Stimulated activated naive CD8-positive, alpha-beta T cell treated with anti-CD3 and anti-CD28 coated beads, Interleukin-15, amount 100 ng/mL, for 72 hours (primary cell): ENCODE measurements at regions not wholly inside any gene's neighbourhood (a gene's known extent, or its start where the extent isn't known, plus 50 kb on each side); places are given as distances from the start of the nearest gene placed in this dataset.

Experiments
- ATAC-seq: fragments of 150-1000 bp; cut with Tn5 transposase; 2 replicates; pipeline ENCODE4 v1.10.0; 2021; ENCODE audit warnings: mild to moderate bottlenecking, moderate library complexity
- DNase-seq, 2 donors: peaks; one replicate each; pipeline ENCODE4 v3.0.0; 2021 to 2022
- H3K27ac Mint-ChIP-seq, 2 donors: one replicate each; pipeline ENCODE4 v1.8.0; 2022; ENCODE audit warnings: mild to moderate bottlenecking in 2 of 2, mixed read lengths in 2 of 2, moderate library complexity in 2 of 2
- H3K27me3 Mint-ChIP-seq: one replicate; pipeline ENCODE4 v1.8.0; 2022; ENCODE audit warnings: mixed read lengths
- H3K4me1 Mint-ChIP-seq: one replicate; pipeline ENCODE4 v1.8.0; 2022; ENCODE audit warnings: mild to moderate bottlenecking, mixed read lengths
- H3K4me3 Mint-ChIP-seq, 2 donors: one replicate each; pipeline ENCODE4 v1.8.0; 2022; ENCODE audit warnings: mild to moderate bottlenecking in 2 of 2, mixed read lengths in 2 of 2, moderate library complexity in 1 of 2
- H3K9me3 Mint-ChIP-seq, 2 donors: one replicate each; pipeline ENCODE4 v1.8.0; 2022; ENCODE audit warnings: mixed read lengths in 2 of 2

- H3K27ac Mint-ChIP-seq = no peak overlapping the region
- DNase-seq (no peak), ATAC-seq (no peak)
- H3K27me3 Mint-ChIP-seq = no peaks in the 10 kb centered on the region
- H3K4me3 Mint-ChIP-seq = no peak overlapping the region
- peaks cover 7% of the 10 kb centered on the region for H3K4me1 Mint-ChIP-seq
- H3K9me3 Mint-ChIP-seq = no peaks in the 10 kb centered on the region
These were observed 244.9 kb downstream of the LOXHD1 start for GRCh38 chr18:46411867-46412690.

GRCh38 chr18:46412916-46413315, 244.1 kb downstream of the LOXHD1 start:
- DNase-seq = no peak
- Mint-ChIP-seq H3K27ac (no peak overlapping the region), H3K4me3 (no peak overlapping the region), H3K9me3 (no peaks in the 10 kb centered on the region), H3K27me3 (no peaks in the 10 kb centered on the region), H3K4me1 (no peaks in the 10 kb centered on the region)
- no peak for ATAC-seq

GRCh38 chr18:46413684-46414083, 243.3 kb downstream of the LOXHD1 start:
- DNase-seq (no peak), ATAC-seq (no peak)
- H3K27me3 Mint-ChIP-seq = no peaks in the 10 kb centered on the region
- H3K9me3 Mint-ChIP-seq = no peaks in the 10 kb centered on the region
- no peak overlapping the region for H3K4me3 Mint-ChIP-seq
- peaks cover 1% of the 10 kb centered on the region for H3K4me1 Mint-ChIP-seq
- peak overlapping the region in 1 of 2 donors; percentile 39 for H3K27ac Mint-ChIP-seq

- Mint-ChIP-seq H3K4me1 (peaks cover 13% of the 10 kb centered on the region), H3K27me3 (no peaks in the 10 kb centered on the region), H3K27ac (no peak overlapping the region)
These were observed 242.2 kb downstream of the LOXHD1 start for GRCh38 chr18:46414863-46415262.

GRCh38 chr18:46415532-46416252, 241.3 kb downstream of the LOXHD1 start:
- H3K9me3 Mint-ChIP-seq = no peaks in the 10 kb centered on the region
- DNase-seq (no peak), ATAC-seq (no peak)
- no peaks in the 10 kb centered on the region for H3K27me3 Mint-ChIP-seq
- no peak overlapping the region for H3K4me3 Mint-ChIP-seq
- peaks cover 15% of the 10 kb centered on the region for H3K4me1 Mint-ChIP-seq
- no peak overlapping the region for H3K27ac Mint-ChIP-seq

More at GRCh38 chr18:46414863-46415262, 242.2 kb downstream of the LOXHD1 start:
- ATAC-seq (no peak), DNase-seq (no peak)
- Mint-ChIP-seq H3K4me3 (no peak overlapping the region), H3K9me3 (no peaks in the 10 kb centered on the region)

GRCh38 chr18:46416706-46417638, 240.0 kb downstream of the LOXHD1 start:
- H3K27me3 Mint-ChIP-seq = no peaks in the 10 kb centered on the region
- no peak overlapping the region for H3K4me3 Mint-ChIP-seq
- DNase-seq = no peak
- H3K27ac Mint-ChIP-seq = no peak overlapping the region
- ATAC-seq = peak; percentile 56
- H3K4me1 Mint-ChIP-seq = peaks cover 15% of the 10 kb centered on the region
- no peaks in the 10 kb centered on the region for H3K9me3 Mint-ChIP-seq

- ATAC-seq = no peak
- peaks cover 15% of the 10 kb centered on the region for H3K4me1 Mint-ChIP-seq
These were observed 238.3 kb downstream of the LOXHD1 start for GRCh38 chr18:46418663-46419260.

GRCh38 chr18:46419391-46420141, 237.5 kb downstream of the LOXHD1 start:
- Mint-ChIP-seq H3K9me3 (no peaks in the 10 kb centered on the region), H3K4me1 (peaks cover 15% of the 10 kb centered on the region), H3K27ac (peak overlapping the region; percentile 10 to 71), H3K27me3 (no peaks in the 10 kb centered on the region), H3K4me3 (no peak overlapping the region)
- ATAC-seq = peak; percentile 42
- DNase-seq = no peak

More at GRCh38 chr18:46418663-46419260, 238.3 kb downstream of the LOXHD1 start:
- no peak overlapping the region for H3K4me3 Mint-ChIP-seq
- no peaks in the 10 kb centered on the region for H3K9me3 Mint-ChIP-seq
- H3K27me3 Mint-ChIP-seq = no peaks in the 10 kb centered on the region
- H3K27ac Mint-ChIP-seq = peak overlapping the region in 1 of 2 donors; percentile 71
- no peak for DNase-seq

GRCh38 chr18:46421973-46422551, 235.0 kb downstream of the LOXHD1 start:
- Mint-ChIP-seq H3K27ac (no peak overlapping the region), H3K4me3 (no peak overlapping the region), H3K4me1 (peaks cover 15% of the 10 kb centered on the region), H3K27me3 (no peaks in the 10 kb centered on the region), H3K9me3 (no peaks in the 10 kb centered on the region)
- ATAC-seq (no peak), DNase-seq (no peak)

- H3K27ac Mint-ChIP-seq = peak overlapping the region; percentile 44 to 52
- H3K4me1 Mint-ChIP-seq = peaks cover 15% of the 10 kb centered on the region
- no peaks in the 10 kb centered on the region for H3K27me3 Mint-ChIP-seq
- H3K9me3 Mint-ChIP-seq = no peaks in the 10 kb centered on the region
- no peak overlapping the region for H3K4me3 Mint-ChIP-seq
- no peak for DNase-seq
- ATAC-seq = no peak
These were observed 234.4 kb downstream of the LOXHD1 start for GRCh38 chr18:46422552-46423055.

- DNase-seq (no peak), ATAC-seq (no peak)
- Mint-ChIP-seq H3K4me1 (peaks cover 15% of the 10 kb centered on the region), H3K9me3 (no peaks in the 10 kb centered on the region), H3K27me3 (no peaks in the 10 kb centered on the region), H3K4me3 (no peak overlapping the region), H3K27ac (peak overlapping the region in 1 of 2 donors; percentile 52)
These were observed 233.7 kb downstream of the LOXHD1 start for GRCh38 chr18:46423226-46423805.

GRCh38 chr18:46424898-46425297, 232.1 kb downstream of the LOXHD1 start:
- H3K4me3 Mint-ChIP-seq = no peak overlapping the region
- H3K9me3 Mint-ChIP-seq = no peaks in the 10 kb centered on the region
- DNase-seq = no peak
- peaks cover 2% of the 10 kb centered on the region for H3K4me1 Mint-ChIP-seq
- no peak for ATAC-seq
- no peaks in the 10 kb centered on the region for H3K27me3 Mint-ChIP-seq
- no peak overlapping the region for H3K27ac Mint-ChIP-seq

GRCh38 chr18:46425511-46425910, 231.5 kb downstream of the LOXHD1 start:
- Mint-ChIP-seq H3K9me3 (no peaks in the 10 kb centered on the region), H3K27ac (no peak overlapping the region), H3K4me1 (no peaks in the 10 kb centered on the region), H3K27me3 (peaks cover 4% of the 10 kb centered on the region), H3K4me3 (no peak overlapping the region)
- DNase-seq = no peak
- ATAC-seq = peak; percentile 15
